GM23338 (cell line): ENCODE measurements at regions not wholly inside any gene's neighbourhood (a gene's known extent, or its start where the extent isn't known, plus 50 kb on each side); places are given as distances from the start of the nearest gene placed in this dataset.
A peak's percentile ranks its signal among the peaks of the same experiment; 100 is the strongest.

ENCODE experiments used
- CTCF ChIP-seq, 2 experiments: fragments of 200-600 bp in 1 of 2; sonication (generic) in 1 of 2; conservative IDR thresholded peaks; 2 replicates each; pipeline versions ENCODE4 v1.5.1 to v1.6.1; 2016 to 2017; ENCODE audit warnings: antibody characterized with exemption in 2 of 2, low read depth in 2 of 2, mild to moderate bottlenecking in 2 of 2, moderate library complexity in 1 of 2
- POLR2AphosphoS5 ChIP-seq: IDR thresholded peaks from 2 replicates; pipeline ENCODE4 v1.6.1; 2016; ENCODE audit warnings: antibody characterized with exemption, low read depth
- STAT1 ChIP-seq: IDR thresholded peaks from one replicate; pipeline ENCODE4 v1.6.1; 2016; ENCODE audit warnings: antibody characterized with exemption; ENCODE audit not compliant: unreplicated experiment
- ZNF114 ChIP-seq: fragments of 250-450 bp; sonication (Bioruptor Pico); IDR thresholded peaks from 2 replicates; pipeline ENCODE4 v1.5.0; 2020; ENCODE audit warnings: mild to moderate bottlenecking, moderate library complexity
- ZNF331 ChIP-seq: fragments of 250-450 bp; sonication (Bioruptor Pico); IDR thresholded peaks from 2 replicates; pipeline ENCODE4 v1.5.0; 2020; ENCODE audit warnings: low read depth, mild to moderate bottlenecking, moderate library complexity

GRCh38 chr2:176814740-176815367 lies 397.7 kb upstream of the HNRNPA3 start:
- peak; percentile 59 to 65 for TF ChIP-seq CTCF (conservative IDR thresholded peaks at IDR 0.05; ENCODE audit: low read depth in 2 of 2)
- no peak for TF ChIP-seq ZNF114
- TF ChIP-seq POLR2AphosphoS5: no peak
- TF ChIP-seq ZNF331 (CRISPR knock-in tag): no peak
- no peak for TF ChIP-seq STAT1
